ENCODE measurements at regions not wholly inside any gene's neighbourhood (a gene's known extent, or its start where the extent isn't known, plus 50 kb on each side); places are given as distances from the start of the nearest gene placed in this dataset.

DNA sequence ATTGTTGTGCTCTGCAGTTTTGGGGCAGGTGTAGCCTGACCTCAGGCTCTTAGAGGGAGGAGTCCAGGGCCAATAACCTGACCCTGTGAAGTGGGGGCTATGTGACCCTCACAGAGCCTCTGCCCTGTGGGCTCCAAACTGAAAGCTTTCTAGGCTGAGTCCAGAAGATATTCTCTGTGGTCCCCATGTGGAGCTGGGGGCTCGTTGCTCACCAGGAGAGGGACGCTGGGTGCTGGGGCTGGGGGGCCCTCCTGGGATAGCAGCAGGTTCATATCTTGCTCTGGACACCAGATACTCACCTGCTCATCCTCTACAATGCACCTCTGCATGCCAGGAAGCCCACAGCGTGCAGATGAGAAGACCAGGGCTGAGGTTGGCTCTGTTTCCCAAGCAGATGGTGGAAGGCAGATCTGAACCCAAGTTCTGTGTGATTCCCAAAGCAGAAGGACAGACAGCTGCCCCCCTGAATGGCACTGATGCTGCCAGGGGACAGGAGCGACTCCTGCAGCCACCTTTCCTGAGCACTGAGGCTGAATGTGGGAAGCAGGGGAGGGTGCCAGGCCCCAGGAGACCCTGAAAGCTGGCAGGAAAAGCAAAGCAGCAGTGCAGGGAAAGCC, 1022.0 kb downstream of the TBC1D22A start:
- TF ChIP-seq, protein P1, sequence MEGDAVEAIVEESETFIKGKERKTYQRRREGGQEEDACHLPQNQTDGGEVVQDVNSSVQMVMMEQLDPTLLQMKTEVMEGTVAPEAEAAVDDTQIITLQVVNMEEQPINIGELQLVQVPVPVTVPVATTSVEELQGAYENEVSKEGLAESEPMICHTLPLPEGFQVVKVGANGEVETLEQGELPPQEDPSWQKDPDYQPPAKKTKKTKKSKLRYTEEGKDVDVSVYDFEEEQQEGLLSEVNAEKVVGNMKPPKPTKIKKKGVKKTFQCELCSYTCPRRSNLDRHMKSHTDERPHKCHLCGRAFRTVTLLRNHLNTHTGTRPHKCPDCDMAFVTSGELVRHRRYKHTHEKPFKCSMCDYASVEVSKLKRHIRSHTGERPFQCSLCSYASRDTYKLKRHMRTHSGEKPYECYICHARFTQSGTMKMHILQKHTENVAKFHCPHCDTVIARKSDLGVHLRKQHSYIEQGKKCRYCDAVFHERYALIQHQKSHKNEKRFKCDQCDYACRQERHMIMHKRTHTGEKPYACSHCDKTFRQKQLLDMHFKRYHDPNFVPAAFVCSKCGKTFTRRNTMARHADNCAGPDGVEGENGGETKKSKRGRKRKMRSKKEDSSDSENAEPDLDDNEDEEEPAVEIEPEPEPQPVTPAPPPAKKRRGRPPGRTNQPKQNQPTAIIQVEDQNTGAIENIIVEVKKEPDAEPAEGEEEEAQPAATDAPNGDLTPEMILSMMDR (IDR thresholded peaks at IDR 0.05; ENCODE audit: low read depth, low read length, poor library complexity, severe bottlenecking): no peak
- no peak for TF ChIP-seq EZH2phosphoT487 (IDR thresholded peaks at IDR 0.05; ENCODE audit: borderline replicate concordance, low read length)
